ENCODE measurements at regions not wholly inside any gene's neighbourhood (a gene's known extent, or its start where the extent isn't known, plus 50 kb on each side); places are given as distances from the start of the nearest gene placed in this dataset.

- TF ChIP-seq BCLAF1 (IDR thresholded peaks at IDR 0.05) = no peak
- TF ChIP-seq ZNF770 (CRISPR knock-in tag; IDR thresholded peaks at IDR 0.05) = no peak
- TF ChIP-seq, protein P1, sequence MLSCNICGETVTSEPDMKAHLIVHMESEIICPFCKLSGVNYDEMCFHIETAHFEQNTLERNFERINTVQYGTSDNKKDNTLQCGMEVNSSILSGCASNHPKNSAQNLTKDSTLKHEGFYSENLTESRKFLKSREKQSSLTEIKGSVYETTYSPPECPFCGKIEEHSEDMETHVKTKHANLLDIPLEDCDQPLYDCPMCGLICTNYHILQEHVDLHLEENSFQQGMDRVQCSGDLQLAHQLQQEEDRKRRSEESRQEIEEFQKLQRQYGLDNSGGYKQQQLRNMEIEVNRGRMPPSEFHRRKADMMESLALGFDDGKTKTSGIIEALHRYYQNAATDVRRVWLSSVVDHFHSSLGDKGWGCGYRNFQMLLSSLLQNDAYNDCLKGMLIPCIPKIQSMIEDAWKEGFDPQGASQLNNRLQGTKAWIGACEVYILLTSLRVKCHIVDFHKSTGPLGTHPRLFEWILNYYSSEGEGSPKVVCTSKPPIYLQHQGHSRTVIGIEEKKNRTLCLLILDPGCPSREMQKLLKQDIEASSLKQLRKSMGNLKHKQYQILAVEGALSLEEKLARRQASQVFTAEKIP (CRISPR knock-in tag; IDR thresholded peaks at IDR 0.05; ENCODE audit: borderline replicate concordance) = no peak
- no peak for TF ChIP-seq ZNF296 (CRISPR knock-in tag; conservative IDR thresholded peaks at IDR 0.05)
- TF ChIP-seq ZBTB44 (CRISPR knock-in tag; IDR thresholded peaks at IDR 0.05) = no peak
- TF ChIP-seq MTA1 (CRISPR knock-in tag; IDR thresholded peaks at IDR 0.05; ENCODE audit: borderline replicate concordance) = peak; percentile 58; the same call in 1 of the 2 replicates
- no peak for TF ChIP-seq NFE2L2 (IDR thresholded peaks at IDR 0.05; ENCODE audit: low read length)
- TF ChIP-seq, protein P2, sequence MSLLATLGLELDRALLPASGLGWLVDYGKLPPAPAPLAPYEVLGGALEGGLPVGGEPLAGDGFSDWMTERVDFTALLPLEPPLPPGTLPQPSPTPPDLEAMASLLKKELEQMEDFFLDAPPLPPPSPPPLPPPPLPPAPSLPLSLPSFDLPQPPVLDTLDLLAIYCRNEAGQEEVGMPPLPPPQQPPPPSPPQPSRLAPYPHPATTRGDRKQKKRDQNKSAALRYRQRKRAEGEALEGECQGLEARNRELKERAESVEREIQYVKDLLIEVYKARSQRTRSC (CRISPR knock-in tag; IDR thresholded peaks at IDR 0.05; ENCODE audit: low read depth) = no peak
- peak; percentile 78 for TF ChIP-seq ASH2L (IDR thresholded peaks at IDR 0.05; ENCODE audit: insufficient read length, low read depth, low read length)
- TF ChIP-seq ZSCAN9 (CRISPR knock-in tag; IDR thresholded peaks at IDR 0.05; ENCODE audit: borderline replicate concordance) = no peak
- TF ChIP-seq BRCA1 (CRISPR knock-in tag; IDR thresholded peaks at IDR 0.05) = no peak
- TF ChIP-seq KAT2B (IDR thresholded peaks at IDR 0.05; ENCODE audit: borderline replicate concordance, low read depth, low read length) = no peak
- TF ChIP-seq, protein P3, sequence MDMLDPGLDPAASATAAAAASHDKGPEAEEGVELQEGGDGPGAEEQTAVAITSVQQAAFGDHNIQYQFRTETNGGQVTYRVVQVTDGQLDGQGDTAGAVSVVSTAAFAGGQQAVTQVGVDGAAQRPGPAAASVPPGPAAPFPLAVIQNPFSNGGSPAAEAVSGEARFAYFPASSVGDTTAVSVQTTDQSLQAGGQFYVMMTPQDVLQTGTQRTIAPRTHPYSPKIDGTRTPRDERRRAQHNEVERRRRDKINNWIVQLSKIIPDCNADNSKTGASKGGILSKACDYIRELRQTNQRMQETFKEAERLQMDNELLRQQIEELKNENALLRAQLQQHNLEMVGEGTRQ (IDR thresholded peaks at IDR 0.05; ENCODE audit: low read depth, low read length) = no peak
- TF ChIP-seq, protein P3 (CRISPR knock-in tag; IDR thresholded peaks at IDR 0.05; ENCODE audit: borderline replicate concordance) = no peak
- peak; percentile 1; the same call in 1 of the 2 replicates for TF ChIP-seq SP5 (CRISPR knock-in tag; IDR thresholded peaks at IDR 0.05; ENCODE audit: borderline replicate concordance, low read depth)
- no peak for TF ChIP-seq ZNF207 (IDR thresholded peaks at IDR 0.05; ENCODE audit: borderline replicate concordance)
- no peak for TF ChIP-seq ZNF12 (CRISPR knock-in tag; IDR thresholded peaks at IDR 0.05)
- no peak for TF ChIP-seq ZNF7 (CRISPR knock-in tag; IDR thresholded peaks at IDR 0.05)
These were observed 49.7 kb upstream of the SLC2A1 start (continued) for GRCh38 chr1:43008115-43009060.

Measured in HepG2 (cell line).